ENCODE measurements at regions not wholly inside any gene's neighbourhood (a gene's known extent, or its start where the extent isn't known, plus 50 kb on each side); places are given as distances from the start of the nearest gene placed in this dataset.

GRCh38 chr3:74506246-74506645 is 108.2 kb downstream of the CNTN3 start:
- TF ChIP-seq CTCF (IDR thresholded peaks at IDR 0.05) (no peak), POLR2A (IDR thresholded peaks at IDR 0.05) (no peak)

All from tibial nerve (tissue), 3 donors.